ENCODE measurements at regions not wholly inside any gene's neighbourhood (a gene's known extent, or its start where the extent isn't known, plus 50 kb on each side); places are given as distances from the start of the nearest gene placed in this dataset.

DNA sequence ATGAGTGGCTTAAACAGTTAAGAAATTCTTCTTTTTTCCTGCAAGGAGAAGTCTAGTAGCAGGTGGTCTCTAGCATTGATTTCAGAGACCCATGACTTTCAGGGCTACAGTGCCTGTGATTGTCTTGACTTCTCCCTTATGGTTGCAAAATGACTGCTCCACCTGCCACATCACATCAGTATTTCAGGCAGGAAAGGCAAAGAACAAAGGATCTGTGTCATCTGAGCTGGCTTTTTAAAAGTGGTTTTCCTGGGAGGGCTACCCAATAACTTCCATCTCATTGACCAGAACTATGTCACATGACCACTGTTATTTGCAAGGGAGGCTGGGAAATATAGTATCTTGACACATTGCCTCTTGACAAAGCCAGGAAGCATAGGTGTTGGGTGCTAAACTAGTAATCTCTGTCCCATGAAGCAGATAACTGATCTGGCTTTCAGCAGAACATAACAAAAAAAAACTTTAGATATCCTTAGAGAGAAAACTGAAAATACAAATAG is 226.2 kb downstream of the DHX35 start:
- no peak for DNase-seq

DNA sequence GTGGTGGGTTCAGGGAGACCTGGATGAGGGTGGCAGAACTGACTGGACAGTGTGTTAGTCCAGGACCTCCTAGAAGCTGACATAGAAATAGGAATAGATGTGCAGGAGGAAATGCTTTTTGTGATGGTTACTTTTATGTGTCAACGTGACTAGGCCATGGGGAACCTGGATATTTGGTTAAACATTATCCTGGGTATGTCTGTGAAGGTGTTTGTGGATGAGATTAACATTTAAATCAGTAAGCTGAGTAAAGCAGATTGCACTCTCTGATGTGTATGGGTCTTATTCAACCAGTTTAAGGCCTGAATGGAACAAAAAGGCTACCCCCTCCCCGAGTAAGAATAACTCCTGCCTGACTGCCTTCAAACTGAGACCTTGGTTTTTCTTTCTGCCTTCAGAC is 219.3 kb downstream of the DHX35 start:
- DNase-seq: no peak

- DNase-seq: no peak
Measured at GRCh38 chr20:39176457-39176856, 214.3 kb downstream of the DHX35 start.

- no peak for DNase-seq
Measured at GRCh38 chr20:39170896-39171463, 208.8 kb downstream of the DHX35 start.

GRCh38 chr20:39165099-39165498 is 203.0 kb downstream of the DHX35 start:
- DNase-seq: no peak

DNA sequence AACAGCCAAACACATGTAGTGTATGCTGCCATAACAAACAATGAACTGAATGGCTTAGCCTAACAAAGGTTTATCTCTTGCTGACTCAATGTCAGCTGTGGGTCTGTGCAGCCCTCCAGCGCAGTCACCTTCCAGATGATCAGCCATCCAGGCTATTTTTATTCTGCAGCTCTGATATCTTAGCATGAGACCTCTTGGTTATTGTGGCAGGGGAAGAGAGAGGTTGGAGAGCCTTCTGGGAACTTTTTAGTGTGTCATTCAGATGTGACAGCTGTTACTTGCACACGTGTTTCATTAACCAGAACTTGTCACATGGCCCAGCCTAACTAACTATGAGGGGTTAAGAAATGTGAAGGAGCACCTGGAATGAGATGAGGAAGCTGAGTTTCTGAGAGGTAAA is 202.5 kb downstream of the DHX35 start:
- no peak for DNase-seq

- no peak for DNase-seq
Measured at GRCh38 chr20:39163993-39164392, 201.8 kb downstream of the DHX35 start.

DNA sequence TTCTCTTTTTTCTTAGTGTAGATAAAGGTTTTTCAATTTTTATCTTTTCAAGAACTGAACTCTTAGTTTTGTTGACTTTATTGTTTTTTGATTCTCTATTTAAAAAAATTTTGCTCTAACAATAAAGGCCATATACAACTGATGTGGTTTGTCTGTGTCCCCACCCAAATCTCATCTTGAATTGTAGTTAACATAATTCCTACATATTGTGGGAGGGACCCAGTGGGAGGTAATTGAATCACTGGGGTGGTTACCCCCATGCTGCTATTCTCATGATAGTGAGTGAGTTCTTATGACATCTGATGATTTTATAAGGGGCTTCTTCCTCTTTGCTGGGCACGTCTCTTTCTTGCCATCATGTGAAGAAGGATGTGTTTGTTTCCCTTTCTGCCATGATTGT is 199.8 kb downstream of the DHX35 start:
- DNase-seq: no peak

- no peak for DNase-seq
Measured at GRCh38 chr20:39155971-39156370, 193.8 kb downstream of the DHX35 start.

GRCh38 chr20:39152742-39153141 is 190.6 kb downstream of the DHX35 start:
- no peak for DNase-seq

DNA sequence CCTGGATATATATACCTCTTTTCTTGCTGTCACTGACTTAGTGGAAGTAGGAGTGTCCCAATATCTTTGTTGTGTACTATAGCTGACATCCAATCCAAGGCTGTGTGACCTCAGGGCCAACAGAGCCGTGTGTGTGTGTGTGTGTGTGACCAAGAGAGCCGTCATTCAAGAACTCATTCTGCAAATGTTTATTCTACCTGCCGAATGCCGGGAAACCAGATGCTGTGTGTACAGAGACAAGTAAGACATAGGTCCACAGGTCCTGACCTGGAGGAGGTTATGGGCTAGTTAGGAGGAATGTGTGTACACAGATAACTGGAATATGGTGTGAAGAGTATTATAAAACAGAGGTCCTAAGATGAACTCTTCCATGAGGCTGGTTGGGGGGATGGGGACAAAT is 190.0 kb downstream of the DHX35 start:
- no peak for DNase-seq

DNA sequence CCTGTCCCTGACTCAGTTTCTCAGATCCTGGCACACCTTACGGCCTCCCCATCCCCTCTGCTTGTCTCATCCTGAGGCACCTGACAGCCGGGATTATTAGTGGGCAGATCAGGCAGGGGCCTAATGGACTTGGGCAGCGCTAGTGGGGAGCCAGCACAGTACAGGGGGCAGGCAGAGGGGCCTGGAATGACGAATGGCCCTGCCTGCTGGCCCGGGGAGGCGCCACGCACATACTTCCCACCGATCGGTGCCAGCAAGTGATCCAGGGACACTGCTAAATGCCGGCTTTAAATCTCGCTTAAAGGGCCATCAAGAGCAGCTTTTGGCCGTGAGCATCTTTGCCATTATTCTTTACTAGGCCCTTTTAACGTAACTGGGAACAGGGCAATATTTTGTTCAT is 188.4 kb downstream of the DHX35 start:
- DNase-seq: no peak

DNA sequence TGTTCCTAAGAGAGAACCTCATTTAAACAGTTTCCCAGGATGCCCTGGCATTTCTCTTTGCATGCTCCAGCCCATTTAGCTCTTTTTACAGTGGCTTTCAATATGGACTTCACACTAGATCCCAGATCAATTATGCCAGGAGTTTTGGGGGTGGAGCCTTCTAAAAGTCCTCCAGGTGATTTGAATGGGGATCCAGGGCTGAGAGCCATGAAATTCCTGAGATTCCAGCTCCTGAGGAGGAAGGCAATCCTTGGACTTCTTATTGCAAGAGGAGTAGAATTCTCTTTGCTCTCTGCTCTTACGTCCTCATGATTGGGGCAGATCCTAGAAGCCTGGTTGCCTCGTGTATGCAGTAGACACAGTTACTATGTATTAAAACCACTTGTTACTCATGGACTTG is 184.2 kb downstream of the DHX35 start:
- no peak for DNase-seq

GRCh38 chr20:39145921-39146320 is 183.8 kb downstream of the DHX35 start:
- no peak for DNase-seq

GRCh38 chr20:39144757-39145156 is 182.6 kb downstream of the DHX35 start:
- DNase-seq: no peak

DNA sequence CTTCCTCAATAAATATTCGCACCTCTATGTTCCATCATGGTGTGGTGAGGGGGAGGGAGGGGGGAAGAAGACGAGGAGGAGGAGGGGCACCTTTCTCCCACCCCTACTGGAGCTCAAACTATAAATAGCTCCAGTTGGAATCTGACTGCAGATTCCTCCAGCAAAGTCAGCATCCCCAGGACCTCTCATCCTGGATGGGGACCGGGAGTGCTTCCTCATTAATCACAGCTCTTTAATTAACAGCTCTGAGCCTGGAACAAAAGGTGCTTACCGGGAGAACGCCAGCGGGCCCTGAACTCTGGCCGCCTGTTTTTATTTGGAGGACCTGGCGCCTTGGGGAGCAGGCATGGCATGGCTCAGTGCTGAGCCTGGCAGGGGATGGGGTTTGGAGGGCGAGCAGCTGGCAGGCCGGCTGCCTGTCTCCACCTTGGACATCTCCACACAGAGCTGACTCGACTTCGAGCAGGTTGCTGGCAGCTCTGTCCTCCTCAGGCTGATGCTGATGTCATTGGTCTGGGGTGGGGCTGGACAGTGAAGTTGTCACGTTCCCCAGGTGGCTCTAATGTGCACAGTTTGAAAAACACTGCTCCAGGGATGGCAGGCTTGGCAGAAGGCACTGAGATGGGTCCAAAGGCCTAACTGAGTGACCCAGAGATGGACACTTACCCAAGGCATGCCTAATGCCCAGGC is 180.4 kb downstream of the DHX35 start:
- DNase-seq: no peak

DNA sequence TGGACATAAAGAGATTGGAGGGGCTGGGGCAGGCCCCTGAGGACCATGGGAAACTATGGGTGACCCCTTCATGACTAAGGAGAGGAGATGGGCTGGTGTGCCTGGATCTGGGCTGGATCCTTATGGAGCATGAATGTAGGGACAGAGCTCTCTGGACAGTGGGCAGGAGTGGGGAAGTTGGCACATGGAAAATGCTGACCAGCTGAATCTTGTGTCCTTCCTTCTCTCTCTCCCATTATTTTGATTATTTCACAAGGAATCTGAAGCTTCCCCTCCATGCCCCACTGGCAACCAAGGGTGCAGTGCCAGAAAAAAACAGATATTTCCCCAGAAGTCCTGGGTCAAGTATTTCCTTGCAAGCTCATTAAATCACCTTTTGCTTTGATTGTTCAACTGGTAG is 175.2 kb downstream of the DHX35 start:
- DNase-seq: no peak

- no peak for DNase-seq
Measured at GRCh38 chr20:39136798-39137197, 174.7 kb downstream of the DHX35 start.

- no peak for DNase-seq
Measured at GRCh38 chr20:39135885-39136544, 173.9 kb downstream of the DHX35 start.

- no peak for DNase-seq
Measured at GRCh38 chr20:39133201-39133600, 171.1 kb downstream of the DHX35 start.

DNA sequence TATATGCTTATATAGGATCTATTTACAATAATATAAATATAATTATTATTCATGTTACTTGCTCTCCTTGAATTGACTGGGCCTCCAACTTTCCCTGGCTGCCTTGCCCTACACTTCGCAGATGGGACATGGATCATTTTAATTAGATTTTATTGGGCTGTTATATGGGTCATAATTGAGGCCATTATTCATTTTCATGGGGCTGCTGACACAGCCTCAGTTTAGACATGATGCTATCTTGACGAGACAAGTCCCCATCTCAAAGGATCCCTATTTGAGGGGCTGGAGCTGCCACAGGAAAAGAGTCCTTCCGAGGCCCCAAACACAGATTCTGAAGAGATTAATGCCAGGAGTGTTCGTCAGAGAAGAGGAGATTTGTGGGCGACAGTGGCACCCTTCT is 170.4 kb downstream of the DHX35 start:
- no peak for DNase-seq

- no peak for DNase-seq
Measured at GRCh38 chr20:39132093-39132492, 169.9 kb downstream of the DHX35 start.

- DNase-seq: no peak
Measured at GRCh38 chr20:39130627-39131026, 168.5 kb downstream of the DHX35 start.

All from nucleus accumbens (tissue), 56 donors.